HepG2 (cell line): ENCODE measurements at regions not wholly inside any gene's neighbourhood (a gene's known extent, or its start where the extent isn't known, plus 50 kb on each side); places are given as distances from the start of the nearest gene placed in this dataset.

Experiments used
- ATAC-seq: fragments of 200-7000 bp; cut with Tn5 transposase; 3 replicates; pipeline ENCODE4 v1.9.1; 2020; ENCODE audit warnings: mild to moderate bottlenecking, moderate library complexity
- BruUV-seq: library from RNA; stranded (reverse); fragments of 400-500 nt; replicated peaks from 2 replicates; lab custom pipeline; 2021; lab: Mats Ljungman, UMichigan
- CTCF ChIA-PET: fragments of 300-600 bp; formaldehyde crosslinking; extraction: SDS; loops from one replicate; lab custom pipeline; 2021; ENCODE audit warnings: low total read pairs, inconsistent platforms, low intra/inter-chr PET ratio; lab: Yijun Ruan, JAX
- POLR2A ChIA-PET: fragments of 350-600 bp; sonication (Branson Sonifier 250); formaldehyde crosslinking; loops from one replicate; lab custom pipeline; 2020; ENCODE audit warnings: antibody characterized with exemption, inconsistent platforms; lab: Yijun Ruan, JAX
- DNase-seq: peaks from one replicate; pipeline ENCODE4 v3.0.0-alpha.2; 2015; ENCODE audit warnings: low spot score
- FAIRE-seq: peaks from 3 replicates; lab custom pipeline; 2011; peaks lifted over from hg19 to GRCh38; lab: Jason Lieb, UNC
- H2AFZ ChIP-seq: one replicate; pipeline ENCODE4 v1.6.1; 2011; ENCODE audit warnings: low read length, inconsistent platforms
- H3K27ac ChIP-seq: fragments of 300-600 bp; 3 replicates; pipeline ENCODE4 v1.8.0; 2011; ENCODE audit warnings: mixed run types, mild to moderate bottlenecking, mixed read lengths, low read length, inconsistent platforms; ENCODE audit not compliant: insufficient read depth; ENCODE audit errors: extremely low read length
- H3K27me3 ChIP-seq, 2 experiments: fragments of 200-600 bp in 1 of 2; 2 replicates in 1 of 2; 3 replicates in 1 of 2; pipeline versions ENCODE4 v1.6.0 to v1.8.0; 2011; ENCODE audit warnings: low read length in 2 of 2, mild to moderate bottlenecking in 2 of 2, moderate library complexity in 2 of 2, inconsistent platforms in 1 of 2; ENCODE audit not compliant: insufficient read depth in 2 of 2, control insufficient read depth in 1 of 2
- H3K36me3 ChIP-seq, 2 experiments: fragments of 200-600 bp in 1 of 2; replicated peaks in 1 of 2; 2 replicates in 1 of 2; 3 replicates in 1 of 2; pipeline versions ENCODE4 v1.5.1 to v1.8.0; 2011; ENCODE audit warnings: low read length in 2 of 2, inconsistent platforms in 1 of 2; ENCODE audit not compliant: insufficient read depth in 2 of 2, control insufficient read depth in 1 of 2
- H3K4me1 ChIP-seq: 2 replicates; pipeline ENCODE4 v1.5.1; 2012; ENCODE audit warnings: low read length, inconsistent platforms; ENCODE audit not compliant: insufficient read depth
- H3K4me2 ChIP-seq: 2 replicates; pipeline ENCODE4 v1.6.0; 2011; ENCODE audit warnings: low read depth, low read length, inconsistent platforms
- H3K4me3 ChIP-seq, 3 experiments: fragments of 200-600 bp in 1 of 3; sonication (generic), shearing (Covaris generic) in 1 of 3; replicated peaks in 1 of 3; 2 replicates each; pipeline ENCODE4 v1.5.1; 2011 to 2016; ENCODE audit warnings: low read length in 3 of 3, inconsistent platforms in 2 of 3, low read depth in 2 of 3, mild to moderate bottlenecking in 2 of 3, control low read depth in 1 of 3, mixed read lengths in 1 of 3; ENCODE audit not compliant: insufficient read depth in 1 of 3
- H3K79me2 ChIP-seq: one replicate; pipeline ENCODE4 v1.6.1; 2011; ENCODE audit warnings: low read length, inconsistent platforms; ENCODE audit not compliant: insufficient read depth
- H3K9ac ChIP-seq: 2 replicates; pipeline ENCODE4 v1.6.0; 2011; ENCODE audit warnings: mild to moderate bottlenecking, low read depth, low read length, inconsistent platforms; ENCODE audit not compliant: insufficient read depth
- H3K9me3 ChIP-seq: 2 replicates; pipeline ENCODE4 v1.5.1; 2012; ENCODE audit warnings: mild to moderate bottlenecking, low read length
- H4K20me1 ChIP-seq: 2 replicates; pipeline ENCODE4 v1.6.0; 2011; ENCODE audit warnings: inconsistent platforms, mild to moderate bottlenecking, low read length, moderate library complexity; ENCODE audit not compliant: insufficient read depth
- ATM ChIP-seq: fragments of 450-650 bp; IDR thresholded peaks from 2 replicates; pipeline ENCODE4 v1.7.1; 2017; ENCODE audit warnings: mild to moderate bottlenecking, borderline replicate concordance
- FOXM1 ChIP-seq: sonication (generic); formaldehyde crosslinking; IDR thresholded peaks from 2 replicates; pipeline ENCODE4 v1.5.0; 2020; ENCODE audit warnings: missing genetic modification reagents
- HIVEP1 ChIP-seq: sonication (generic); formaldehyde crosslinking; IDR thresholded peaks from 2 replicates; pipeline ENCODE4 v1.4.0; 2020; ENCODE audit warnings: mild to moderate bottlenecking, missing genetic modification reagents
- HNF4G ChIP-seq, 2 experiments: sonication (generic) in 1 of 2; formaldehyde crosslinking in 1 of 2; IDR thresholded peaks; 2 replicates each; pipeline versions ENCODE4 v1.4.0 to v1.6.1; 2011 to 2020; ENCODE audit warnings: borderline replicate concordance in 2 of 2, low read depth in 2 of 2, mild to moderate bottlenecking in 2 of 2, low read length in 1 of 2, missing genetic modification reagents in 1 of 2, moderate library complexity in 1 of 2
- HOXA3 ChIP-seq: sonication (generic); formaldehyde crosslinking; IDR thresholded peaks from 2 replicates; pipeline ENCODE4 v1.5.0; 2020; ENCODE audit warnings: missing genetic modification reagents
- MED1 ChIP-seq: sonication (generic); formaldehyde crosslinking; IDR thresholded peaks from 2 replicates; pipeline ENCODE4 v1.4.0; 2020; ENCODE audit warnings: missing genetic modification reagents
- NFE2L2 ChIP-seq: fragments of 150-350 bp; IDR thresholded peaks from 2 replicates; pipeline ENCODE4 v1.6.1; 2014; ENCODE audit warnings: low read length
- ONECUT2 ChIP-seq: sonication (generic); formaldehyde crosslinking; IDR thresholded peaks from 2 replicates; pipeline ENCODE4 v1.4.0; 2020; ENCODE audit warnings: missing genetic modification reagents
- RFX5 ChIP-seq: IDR thresholded peaks from 2 replicates; pipeline ENCODE4 v1.6.1; 2011; ENCODE audit warnings: low read depth, low read length, improper control_type of control experiment
- U2AF2 ChIP-seq: fragments of 200-400 bp; formaldehyde crosslinking; IDR thresholded peaks from 2 replicates; pipeline ENCODE4 v1.6.1; 2017; ENCODE audit warnings: low read depth, mild to moderate bottlenecking, low read length
- ZNF367 ChIP-seq: sonication (generic); formaldehyde crosslinking; IDR thresholded peaks from 2 replicates; pipeline ENCODE4 v1.4.0; 2020; ENCODE audit warnings: missing genetic modification reagents, borderline replicate concordance
- ZNF556 ChIP-seq: sonication (generic); formaldehyde crosslinking; IDR thresholded peaks from 2 replicates; pipeline ENCODE4 v1.4.0; 2020; ENCODE audit warnings: mild to moderate bottlenecking, missing genetic modification reagents, borderline replicate concordance
- WGBS: methylation state at CpG from one replicate; pipeline ENCODE4 v1.1.6; 2017; ENCODE audit warnings: low lambda C conversion rate; 5-methylcytosine and 5-hydroxymethylcytosine counted together
- in situ Hi-C: cut with HindIII; loops from 2 replicates; pipeline ENCODE4 v1.10.0; 2017; ENCODE audit warnings: low pct_unique_long_range_greater_than_20kb; ENCODE audit not compliant: extremely low pct_ligation_motif_present
- intact Hi-C: fragments of 100-400 bp; cut with micrococcal nuclease; formaldehyde crosslinking; loops from one replicate; pipeline ENCODE4 v1.10.0; 2022; ENCODE audit not compliant: unreplicated experiment
- TF ChIP-seq, protein P1 (sequence below): sonication (generic); formaldehyde crosslinking; IDR thresholded peaks from 2 replicates; pipeline ENCODE4 v1.4.0; 2020; ENCODE audit warnings: missing genetic modification reagents
- TF ChIP-seq, protein P2 (sequence below): sonication (generic); formaldehyde crosslinking; IDR thresholded peaks from 2 replicates; pipeline ENCODE4 v1.5.0; 2020; ENCODE audit warnings: missing genetic modification reagents
- TF ChIP-seq, protein P3 (sequence below): sonication (generic); formaldehyde crosslinking; IDR thresholded peaks from 2 replicates; pipeline ENCODE4 v1.8.0; 2022; ENCODE audit warnings: mild to moderate bottlenecking, missing genetic modification reagents, moderate library complexity

DNA sequence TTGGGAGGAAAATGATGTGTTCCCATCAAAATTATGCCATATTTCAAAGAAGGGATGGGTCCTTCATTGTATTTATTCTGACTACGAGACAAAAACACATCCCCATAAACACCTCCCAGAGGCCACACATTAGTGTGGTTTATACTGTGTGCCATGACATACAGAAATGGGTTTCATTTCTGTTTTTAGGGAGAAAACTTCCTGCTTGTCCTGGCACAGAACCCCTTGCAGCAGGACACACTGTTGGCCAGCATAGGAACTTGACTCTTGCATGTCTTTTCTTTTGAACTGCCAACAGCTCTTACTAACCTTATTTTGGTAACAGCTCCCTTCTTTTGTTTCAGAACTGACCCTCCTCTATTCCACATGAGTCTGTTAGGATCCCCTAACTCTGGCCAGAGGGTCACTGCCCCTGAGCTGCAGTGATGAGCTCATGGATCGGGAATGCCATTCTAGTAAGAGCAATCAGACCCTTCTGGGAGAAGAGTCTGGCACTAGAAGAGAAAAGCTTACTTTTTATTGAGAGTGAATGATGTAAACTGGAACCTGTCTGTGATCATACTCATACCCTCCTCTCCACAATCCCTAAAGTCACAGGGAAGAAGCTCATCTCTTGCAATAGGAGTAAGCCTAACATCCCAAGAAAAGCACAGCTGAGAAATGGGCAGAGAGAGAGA, 86.4 kb downstream of the SMIM20 start:
- intact Hi-C loops: no loop called here
- no peaks in the 10 kb centered on the region for H4K20me1 ChIP-seq
- H3K4me2 ChIP-seq: no peak overlapping the region
- CTCF ChIA-PET: no interaction called here
- no peaks in the 10 kb centered on the region for H3K4me1 ChIP-seq
- BruUV-seq: no TSS peak
- no peak overlapping the region for H3K27ac ChIP-seq
- TF ChIP-seq U2AF2 (no peak), MED1 (CRISPR knock-in tag) (no peak), HNF4G (IDR thresholded peaks at IDR 0.05; ENCODE audit: borderline replicate concordance, low read depth, low read length) (no peak), HNF4G (CRISPR knock-in tag; IDR thresholded peaks at IDR 0.05; ENCODE audit: borderline replicate concordance, low read depth) (no peak), ATM (no peak), NFE2L2 (no peak), ZNF367 (CRISPR knock-in tag) (no peak), HOXA3 (CRISPR knock-in tag) (no peak), FOXM1 (no peak), RFX5 (no peak), ONECUT2 (no peak), ZNF556 (CRISPR knock-in tag) (no peak), HIVEP1 (CRISPR knock-in tag) (no peak)
- TF ChIP-seq, protein P1, sequence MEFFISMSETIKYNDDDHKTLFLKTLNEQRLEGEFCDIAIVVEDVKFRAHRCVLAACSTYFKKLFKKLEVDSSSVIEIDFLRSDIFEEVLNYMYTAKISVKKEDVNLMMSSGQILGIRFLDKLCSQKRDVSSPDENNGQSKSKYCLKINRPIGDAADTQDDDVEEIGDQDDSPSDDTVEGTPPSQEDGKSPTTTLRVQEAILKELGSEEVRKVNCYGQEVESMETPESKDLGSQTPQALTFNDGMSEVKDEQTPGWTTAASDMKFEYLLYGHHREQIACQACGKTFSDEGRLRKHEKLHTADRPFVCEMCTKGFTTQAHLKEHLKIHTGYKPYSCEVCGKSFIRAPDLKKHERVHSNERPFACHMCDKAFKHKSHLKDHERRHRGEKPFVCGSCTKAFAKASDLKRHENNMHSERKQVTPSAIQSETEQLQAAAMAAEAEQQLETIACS: no peak
- TF ChIP-seq, protein P2, sequence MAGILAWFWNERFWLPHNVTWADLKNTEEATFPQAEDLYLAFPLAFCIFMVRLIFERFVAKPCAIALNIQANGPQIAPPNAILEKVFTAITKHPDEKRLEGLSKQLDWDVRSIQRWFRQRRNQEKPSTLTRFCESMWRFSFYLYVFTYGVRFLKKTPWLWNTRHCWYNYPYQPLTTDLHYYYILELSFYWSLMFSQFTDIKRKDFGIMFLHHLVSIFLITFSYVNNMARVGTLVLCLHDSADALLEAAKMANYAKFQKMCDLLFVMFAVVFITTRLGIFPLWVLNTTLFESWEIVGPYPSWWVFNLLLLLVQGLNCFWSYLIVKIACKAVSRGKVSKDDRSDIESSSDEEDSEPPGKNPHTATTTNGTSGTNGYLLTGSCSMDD (CRISPR knock-in tag): no peak
- TF ChIP-seq, protein P3, sequence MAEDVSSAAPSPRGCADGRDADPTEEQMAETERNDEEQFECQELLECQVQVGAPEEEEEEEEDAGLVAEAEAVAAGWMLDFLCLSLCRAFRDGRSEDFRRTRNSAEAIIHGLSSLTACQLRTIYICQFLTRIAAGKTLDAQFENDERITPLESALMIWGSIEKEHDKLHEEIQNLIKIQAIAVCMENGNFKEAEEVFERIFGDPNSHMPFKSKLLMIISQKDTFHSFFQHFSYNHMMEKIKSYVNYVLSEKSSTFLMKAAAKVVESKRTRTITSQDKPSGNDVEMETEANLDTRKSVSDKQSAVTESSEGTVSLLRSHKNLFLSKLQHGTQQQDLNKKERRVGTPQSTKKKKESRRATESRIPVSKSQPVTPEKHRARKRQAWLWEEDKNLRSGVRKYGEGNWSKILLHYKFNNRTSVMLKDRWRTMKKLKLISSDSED (CRISPR knock-in tag): no peak
- no peak overlapping the region for H3K4me3 ChIP-seq
- POLR2A ChIA-PET: no interaction called here
- H3K9me3 ChIP-seq: no peaks in the 10 kb centered on the region
- FAIRE-seq (no peak), DNase-seq (no peak), ATAC-seq (no peak)
- no peaks in the 10 kb centered on the region for H3K36me3 ChIP-seq
- H2AFZ ChIP-seq: no peak overlapping the region
- no peaks in the 10 kb centered on the region; a peak in 1 of 5 replicates for H3K27me3 ChIP-seq
- WGBS: 0% methylated on average over 2 of the region's 2 CpGs
- no peak overlapping the region for H3K9ac ChIP-seq
- in situ Hi-C loops: no loop called here
- no peaks in the 10 kb centered on the region for H3K79me2 ChIP-seq
